ENCODE measurements at regions not wholly inside any gene's neighbourhood (a gene's known extent, or its start where the extent isn't known, plus 50 kb on each side); places are given as distances from the start of the nearest gene placed in this dataset.
"Not testable (repeated sequence)": the region's sequence is repeated elsewhere in the genome, so short reads cannot be mapped to it uniquely, and the experiment has no call there.

- Histone ChIP-seq H3K9me3 (replicated peaks) (no peaks in the 10 kb centered on the region), H3K4me1 (peaks cover 28% of the 10 kb centered on the region), H3K4me3 (no peak overlapping the region), H3K27ac (no peak overlapping the region), H3K36me3 (no peaks in the 10 kb centered on the region), H3K27me3 (no peaks in the 10 kb centered on the region)
- no peak for DNase-seq
These were observed 216.8 kb downstream of the RPLP1 start for GRCh38 chr15:69669446-69669845.

- H3K36me3 ChIP-seq, result no peaks in the 10 kb centered on the region
- H3K27me3 ChIP-seq, result peaks cover 5% of the 10 kb centered on the region; the same call in 1 of the 2 replicates
- no peak for DNase-seq
- H3K4me3 ChIP-seq, result no peak overlapping the region
- no peak overlapping the region for H3K27ac ChIP-seq
- H3K4me1 ChIP-seq, result peaks cover 5% of the 10 kb centered on the region
- H3K9me3 ChIP-seq (replicated peaks), result no peaks in the 10 kb centered on the region
These were observed 220.8 kb downstream of the RPLP1 start for GRCh38 chr15:69673291-69673881.

- Histone ChIP-seq H3K9me3 (replicated peaks) (no peaks in the 10 kb centered on the region), H3K36me3 (no peaks in the 10 kb centered on the region), H3K4me1 (no peaks in the 10 kb centered on the region), H3K4me3 (no peak overlapping the region), H3K27ac (no peak overlapping the region), H3K27me3 (peaks cover 5% of the 10 kb centered on the region; the same call in 1 of the 2 replicates)
- no peak for DNase-seq
These were observed 223.1 kb downstream of the RPLP1 start for GRCh38 chr15:69675731-69676130.

- Histone ChIP-seq H3K4me1 (no peaks in the 10 kb centered on the region), H3K27ac (no peak overlapping the region), H3K9me3 (replicated peaks) (no peaks in the 10 kb centered on the region), H3K4me3 (no peak overlapping the region), H3K36me3 (no peaks in the 10 kb centered on the region), H3K27me3 (peaks cover 5% of the 10 kb centered on the region; the same call in 1 of the 2 replicates)
- no peak for DNase-seq
These were observed 224.8 kb downstream of the RPLP1 start for GRCh38 chr15:69677403-69677802.

- no peaks in the 10 kb centered on the region for H3K36me3 ChIP-seq
- H3K27me3 ChIP-seq, result peaks cover 5% of the 10 kb centered on the region; the same call in 1 of the 2 replicates
- no peaks in the 10 kb centered on the region for H3K4me1 ChIP-seq
- no peaks in the 10 kb centered on the region for H3K9me3 ChIP-seq (replicated peaks)
- no peak overlapping the region for H3K4me3 ChIP-seq
- no peak overlapping the region for H3K27ac ChIP-seq
- no peak for DNase-seq
These were observed 227.1 kb downstream of the RPLP1 start for GRCh38 chr15:69679623-69680228.

GRCh38 chr15:69684823-69685222 lies 232.2 kb downstream of the RPLP1 start:
- not testable (repeated sequence) for DNase-seq; H3K27me3 ChIP-seq; H3K9me3 ChIP-seq (replicated peaks); H3K27ac ChIP-seq; H3K36me3 ChIP-seq; H3K4me1 ChIP-seq; H3K4me3 ChIP-seq

GRCh38 chr15:69685512-69686452 lies 233.2 kb downstream of the RPLP1 start:
- H3K4me1 ChIP-seq, result no peaks in the 10 kb centered on the region
- H3K27me3 ChIP-seq, result no peaks in the 10 kb centered on the region

GRCh38 chr15:69686626-69687025 lies 234.0 kb downstream of the RPLP1 start:
- H3K9me3 ChIP-seq (replicated peaks), result peaks cover 5% of the 10 kb centered on the region; the same call in 1 of the 2 replicates

More at GRCh38 chr15:69685512-69686452, 233.2 kb downstream of the RPLP1 start:
- H3K36me3 ChIP-seq, result no peaks in the 10 kb centered on the region
- H3K27ac ChIP-seq, result no peak overlapping the region
- H3K4me3 ChIP-seq, result no peak overlapping the region
- H3K9me3 ChIP-seq (replicated peaks), result peaks cover 5% of the 10 kb centered on the region; the same call in 1 of the 2 replicates
- DNase-seq, result no peak

GRCh38 chr15:69689133-69689532 lies 236.5 kb downstream of the RPLP1 start:
- Histone ChIP-seq H3K4me3 (no peak overlapping the region), H3K4me1 (no peaks in the 10 kb centered on the region), H3K27ac (no peak overlapping the region), H3K36me3 (no peaks in the 10 kb centered on the region), H3K27me3 (no peaks in the 10 kb centered on the region), H3K9me3 (replicated peaks) (peaks cover 5% of the 10 kb centered on the region; the same call in 1 of the 2 replicates)
- no peak for DNase-seq

More at GRCh38 chr15:69686626-69687025, 234.0 kb downstream of the RPLP1 start:
- Histone ChIP-seq H3K36me3 (no peaks in the 10 kb centered on the region), H3K27ac (no peak overlapping the region), H3K4me1 (no peaks in the 10 kb centered on the region), H3K27me3 (no peaks in the 10 kb centered on the region), H3K4me3 (no peak overlapping the region)
- no peak for DNase-seq

GRCh38 chr15:69691307-69692015 lies 238.8 kb downstream of the RPLP1 start:
- H3K4me3 ChIP-seq, result no peak overlapping the region
- H3K27me3 ChIP-seq, result no peaks in the 10 kb centered on the region; the same call in 1 of the 2 replicates
- no peak overlapping the region for H3K27ac ChIP-seq
- no peaks in the 10 kb centered on the region for H3K36me3 ChIP-seq
- peaks cover 5% of the 10 kb centered on the region; the same call in 1 of the 2 replicates for H3K9me3 ChIP-seq (replicated peaks)
- no peaks in the 10 kb centered on the region for H3K4me1 ChIP-seq
- no peak for DNase-seq

GRCh38 chr15:69692342-69692741 lies 239.7 kb downstream of the RPLP1 start:
- Histone ChIP-seq H3K36me3 (no peaks in the 10 kb centered on the region), H3K27me3 (no peaks in the 10 kb centered on the region; the same call in 1 of the 2 replicates), H3K9me3 (replicated peaks) (peaks cover 5% of the 10 kb centered on the region; the same call in 1 of the 2 replicates), H3K4me1 (no peaks in the 10 kb centered on the region), H3K4me3 (no peak overlapping the region), H3K27ac (no peak overlapping the region)
- DNase-seq, result no peak

- no peaks in the 10 kb centered on the region; the same call in 1 of the 2 replicates for H3K27me3 ChIP-seq
- no peaks in the 10 kb centered on the region for H3K4me1 ChIP-seq
- DNase-seq, result no peak
- no peak overlapping the region for H3K4me3 ChIP-seq
- peaks cover 5% of the 10 kb centered on the region; the same call in 1 of the 2 replicates for H3K9me3 ChIP-seq (replicated peaks)
- H3K36me3 ChIP-seq, result no peaks in the 10 kb centered on the region
- no peak overlapping the region for H3K27ac ChIP-seq
These were observed 240.4 kb downstream of the RPLP1 start for GRCh38 chr15:69693059-69693458.

- Histone ChIP-seq H3K27ac (no peak overlapping the region), H3K4me1 (no peaks in the 10 kb centered on the region), H3K4me3 (no peak overlapping the region), H3K27me3 (no peaks in the 10 kb centered on the region; the same call in 1 of the 2 replicates), H3K9me3 (replicated peaks) (no peaks in the 10 kb centered on the region), H3K36me3 (no peaks in the 10 kb centered on the region)
- no peak for DNase-seq
These were observed 244.3 kb downstream of the RPLP1 start for GRCh38 chr15:69696946-69697345.

- no peaks in the 10 kb centered on the region for H3K36me3 ChIP-seq
- no peak overlapping the region for H3K27ac ChIP-seq
- H3K9me3 ChIP-seq (replicated peaks), result no peaks in the 10 kb centered on the region
- no peaks in the 10 kb centered on the region for H3K4me1 ChIP-seq
- no peak overlapping the region for H3K4me3 ChIP-seq
- peak in 1 of 2 experiments; percentile 15 for DNase-seq
- no peaks in the 10 kb centered on the region; the same call in 1 of the 2 replicates for H3K27me3 ChIP-seq
These were observed 245.3 kb downstream of the RPLP1 start for GRCh38 chr15:69697916-69698315.
